ENCODE measurements at regions not wholly inside any gene's neighbourhood (a gene's known extent, or its start where the extent isn't known, plus 50 kb on each side); places are given as distances from the start of the nearest gene placed in this dataset.

DNA sequence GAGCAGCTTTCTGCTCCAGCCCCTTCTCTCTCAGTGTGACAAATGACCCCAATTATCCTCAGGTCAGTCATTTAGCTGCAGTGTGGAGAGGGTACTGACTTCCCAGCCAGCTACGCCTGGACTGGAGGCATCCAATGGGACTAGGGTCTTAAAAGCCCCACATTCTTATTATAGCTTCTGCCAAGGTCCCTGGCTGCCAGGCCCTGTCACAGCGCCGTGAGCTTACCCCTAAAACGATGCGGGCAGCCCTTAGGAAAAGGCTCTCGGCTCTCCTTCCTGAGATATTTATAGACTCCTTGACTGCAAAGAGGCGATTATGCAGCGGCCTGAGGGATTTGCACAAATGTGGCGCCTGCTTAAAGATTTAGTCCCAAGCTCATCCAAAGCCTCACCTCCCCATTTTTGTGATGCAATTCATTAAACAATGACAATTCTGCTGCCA lies 69.2 kb upstream of the EDAR start:
- TF ChIP-seq EZH2 (optimal IDR thresholded peaks at IDR 0.05; ENCODE audit: low read depth, low read length), result no peak
- TF ChIP-seq, protein P1, sequence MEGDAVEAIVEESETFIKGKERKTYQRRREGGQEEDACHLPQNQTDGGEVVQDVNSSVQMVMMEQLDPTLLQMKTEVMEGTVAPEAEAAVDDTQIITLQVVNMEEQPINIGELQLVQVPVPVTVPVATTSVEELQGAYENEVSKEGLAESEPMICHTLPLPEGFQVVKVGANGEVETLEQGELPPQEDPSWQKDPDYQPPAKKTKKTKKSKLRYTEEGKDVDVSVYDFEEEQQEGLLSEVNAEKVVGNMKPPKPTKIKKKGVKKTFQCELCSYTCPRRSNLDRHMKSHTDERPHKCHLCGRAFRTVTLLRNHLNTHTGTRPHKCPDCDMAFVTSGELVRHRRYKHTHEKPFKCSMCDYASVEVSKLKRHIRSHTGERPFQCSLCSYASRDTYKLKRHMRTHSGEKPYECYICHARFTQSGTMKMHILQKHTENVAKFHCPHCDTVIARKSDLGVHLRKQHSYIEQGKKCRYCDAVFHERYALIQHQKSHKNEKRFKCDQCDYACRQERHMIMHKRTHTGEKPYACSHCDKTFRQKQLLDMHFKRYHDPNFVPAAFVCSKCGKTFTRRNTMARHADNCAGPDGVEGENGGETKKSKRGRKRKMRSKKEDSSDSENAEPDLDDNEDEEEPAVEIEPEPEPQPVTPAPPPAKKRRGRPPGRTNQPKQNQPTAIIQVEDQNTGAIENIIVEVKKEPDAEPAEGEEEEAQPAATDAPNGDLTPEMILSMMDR (IDR thresholded peaks at IDR 0.05; ENCODE audit: low read length), result no peak

Data from MM.1S (cell line).